ENCODE measurements at regions not wholly inside any gene's neighbourhood (a gene's known extent, or its start where the extent isn't known, plus 50 kb on each side); places are given as distances from the start of the nearest gene placed in this dataset.

- no peak overlapping the region for H3K4me3 ChIP-seq (ENCODE audit: low read length)
- no peaks in the 10 kb centered on the region for H4K20me1 ChIP-seq (ENCODE audit: insufficient read depth, low read length)
- no peak overlapping the region for H3K27ac ChIP-seq (ENCODE audit: low read length)
- H3K4me1 ChIP-seq (ENCODE audit: low read length), result no peaks in the 10 kb centered on the region
- H3K9ac ChIP-seq (ENCODE audit: low read length), result no peak overlapping the region
- no peaks in the 10 kb centered on the region for H3K9me3 ChIP-seq (ENCODE audit: insufficient read depth, low read length)
- TF ChIP-seq CTCF (IDR thresholded peaks at IDR 0.05; ENCODE audit: low read depth, low read length) (no peak), EZH2phosphoT487 (IDR thresholded peaks at IDR 0.05; ENCODE audit: low read depth) (no peak)
- H3K36me3 ChIP-seq (replicated peaks; ENCODE audit: low read depth, low read length), result no peaks in the 10 kb centered on the region
- H3K79me2 ChIP-seq (ENCODE audit: low read length), result no peaks in the 10 kb centered on the region
- H2AFZ ChIP-seq (ENCODE audit: low read depth, low read length), result no peak overlapping the region
- H3K4me2 ChIP-seq (ENCODE audit: low read length), result no peak overlapping the region
- H3K27me3 ChIP-seq (ENCODE audit: low read depth, low read length), result no peaks in the 10 kb centered on the region
Measured at GRCh38 chr13:91141543-91142061, 205.9 kb upstream of the MIR17HG start.

GRCh38 chr13:91142572-91142971 lies 204.9 kb upstream of the MIR17HG start:
- TF ChIP-seq EZH2phosphoT487 (IDR thresholded peaks at IDR 0.05; ENCODE audit: low read depth) (no peak), CTCF (IDR thresholded peaks at IDR 0.05; ENCODE audit: low read depth, low read length) (no peak)

GRCh38 chr13:91144054-91144453 lies 203.4 kb upstream of the MIR17HG start:
- no peak overlapping the region for H3K9ac ChIP-seq (ENCODE audit: low read length)
- H3K4me2 ChIP-seq (ENCODE audit: low read length), result no peak overlapping the region
- no peak overlapping the region for H3K4me3 ChIP-seq (ENCODE audit: low read length)
- no peaks in the 10 kb centered on the region for H3K27me3 ChIP-seq (ENCODE audit: low read depth, low read length)
- no peak overlapping the region for H2AFZ ChIP-seq (ENCODE audit: low read depth, low read length)
- H3K36me3 ChIP-seq (replicated peaks; ENCODE audit: low read depth, low read length), result no peaks in the 10 kb centered on the region
- no peak for TF ChIP-seq CTCF (IDR thresholded peaks at IDR 0.05; ENCODE audit: low read depth, low read length)
- TF ChIP-seq EZH2phosphoT487 (IDR thresholded peaks at IDR 0.05; ENCODE audit: low read depth), result no peak
- H4K20me1 ChIP-seq (ENCODE audit: insufficient read depth, low read length), result no peaks in the 10 kb centered on the region
- no peaks in the 10 kb centered on the region for H3K4me1 ChIP-seq (ENCODE audit: low read length)
- H3K79me2 ChIP-seq (ENCODE audit: low read length), result no peaks in the 10 kb centered on the region
- no peak overlapping the region for H3K27ac ChIP-seq (ENCODE audit: low read length)
- no peaks in the 10 kb centered on the region for H3K9me3 ChIP-seq (ENCODE audit: insufficient read depth, low read length)

More at GRCh38 chr13:91142572-91142971, 204.9 kb upstream of the MIR17HG start:
- no peaks in the 10 kb centered on the region for H4K20me1 ChIP-seq (ENCODE audit: insufficient read depth, low read length)
- no peak overlapping the region for H2AFZ ChIP-seq (ENCODE audit: low read depth, low read length)
- no peak overlapping the region for H3K4me3 ChIP-seq (ENCODE audit: low read length)
- no peaks in the 10 kb centered on the region for H3K4me1 ChIP-seq (ENCODE audit: low read length)
- H3K79me2 ChIP-seq (ENCODE audit: low read length), result no peaks in the 10 kb centered on the region
- no peak overlapping the region for H3K27ac ChIP-seq (ENCODE audit: low read length)
- no peaks in the 10 kb centered on the region for H3K9me3 ChIP-seq (ENCODE audit: insufficient read depth, low read length)
- H3K36me3 ChIP-seq (replicated peaks; ENCODE audit: low read depth, low read length), result no peaks in the 10 kb centered on the region
- no peak overlapping the region for H3K9ac ChIP-seq (ENCODE audit: low read length)
- H3K4me2 ChIP-seq (ENCODE audit: low read length), result no peak overlapping the region
- no peaks in the 10 kb centered on the region for H3K27me3 ChIP-seq (ENCODE audit: low read depth, low read length)

- no peaks in the 10 kb centered on the region for H3K9me3 ChIP-seq (ENCODE audit: insufficient read depth, low read length)
- no peaks in the 10 kb centered on the region for H3K4me1 ChIP-seq (ENCODE audit: low read length)
- no peak overlapping the region for H3K4me3 ChIP-seq (ENCODE audit: low read length)
- no peak overlapping the region for H3K4me2 ChIP-seq (ENCODE audit: low read length)
- no peak overlapping the region for H2AFZ ChIP-seq (ENCODE audit: low read depth, low read length)
- no peak overlapping the region for H3K27ac ChIP-seq (ENCODE audit: low read length)
- no peaks in the 10 kb centered on the region for H3K79me2 ChIP-seq (ENCODE audit: low read length)
- no peak overlapping the region for H3K9ac ChIP-seq (ENCODE audit: low read length)
- TF ChIP-seq EZH2phosphoT487 (IDR thresholded peaks at IDR 0.05; ENCODE audit: low read depth) (no peak), CTCF (IDR thresholded peaks at IDR 0.05; ENCODE audit: low read depth, low read length) (no peak)
- H4K20me1 ChIP-seq (ENCODE audit: insufficient read depth, low read length), result no peaks in the 10 kb centered on the region
- no peaks in the 10 kb centered on the region for H3K27me3 ChIP-seq (ENCODE audit: low read depth, low read length)
- H3K36me3 ChIP-seq (replicated peaks; ENCODE audit: low read depth, low read length), result no peaks in the 10 kb centered on the region
Measured at GRCh38 chr13:91144486-91144885, 203.0 kb upstream of the MIR17HG start.

Data from OCI-LY3 (cell line).